Stomach (tissue), 8 donors: ENCODE measurements at regions not wholly inside any gene's neighbourhood (a gene's known extent, or its start where the extent isn't known, plus 50 kb on each side); places are given as distances from the start of the nearest gene placed in this dataset.

Source experiments
- DNase-seq, 2 donors: peaks; one replicate each; pipeline versions ENCODE4 v3.0.0 to v3.0.0-alpha.2; 2013 to 2019
- H3K27ac ChIP-seq, 5 donors: fragments of 200-600 bp in 4 of 5; sonication (generic) in 4 of 5; one replicate each; pipeline ENCODE4 v1.5.1; 2013 to 2019; ENCODE audit warnings: mild to moderate bottlenecking in 1 of 5, moderate library complexity in 1 of 5
- H3K27me3 ChIP-seq, 3 donors: fragments of 200-600 bp; sonication (generic); one replicate each; pipeline ENCODE4 v1.5.1; 2017 to 2019; ENCODE audit warnings: mixed run types in 1 of 3
- H3K36me3 ChIP-seq, 4 donors: fragments of 200-600 bp; sonication (generic); 1 replicate in 3 of 4; 2 replicates in 1 of 4; pipeline ENCODE4 v1.5.1; 2016 to 2019
- H3K4me1 ChIP-seq, 4 donors: fragments of 200-600 bp; sonication (generic); one replicate each; pipeline ENCODE4 v1.5.1; 2016 to 2019
- H3K4me3 ChIP-seq, 4 donors: fragments of 200-600 bp; sonication (generic) in 3 of 4; one replicate each; pipeline ENCODE4 v1.5.1; 2016 to 2019; ENCODE audit warnings: mild to moderate bottlenecking in 1 of 4
- H3K9me3 ChIP-seq, 4 donors: fragments of 200-600 bp; sonication (generic); one replicate each; pipeline ENCODE4 v1.5.1; 2016 to 2019
- EP300 ChIP-seq: sonication (generic); formaldehyde crosslinking; IDR thresholded peaks from one replicate; pipeline ENCODE4 v1.6.1; 2017; ENCODE audit warnings: antibody characterized with exemption
- POLR2A ChIP-seq, 4 donors: fragments of 450-650 bp; IDR thresholded peaks; one replicate each; pipeline ENCODE4 v1.6.1; 2016; ENCODE audit warnings: antibody characterized with exemption in 4 of 4, control low read depth in 2 of 4, mild to moderate bottlenecking in 1 of 4, moderate library complexity in 1 of 4
- POLR2AphosphoS5 ChIP-seq, 3 donors: sonication (generic); formaldehyde crosslinking; IDR thresholded peaks; one replicate each; pipeline ENCODE4 v1.6.1; 2016; ENCODE audit warnings: antibody characterized with exemption in 3 of 3
- WGBS, 5 donors: extraction: QIAGEN DNeasy Blood & Tissue Kit in 3 of 5; methylation state at CpG; one replicate each; pipeline versions ENCODE4 v1.1.5 to v1.1.7; 2013 to 2018; 5-methylcytosine and 5-hydroxymethylcytosine counted together
- intact Hi-C: fragments of 100-400 bp; cut with DNase I; formaldehyde crosslinking; loops from one replicate; pipeline ENCODE4 v1.15.1; 2023; ENCODE audit warnings: low total_unique reads
- TF ChIP-seq, protein P1 (sequence below), 7 experiments: fragments of 450-650 bp in 4 of 7; fragments of 200-600 bp in 3 of 7; sonication (generic) in 3 of 7; IDR thresholded peaks; one replicate each; pipeline ENCODE4 v1.5.1; 2016 to 2019; ENCODE audit warnings: antibody characterized with exemption in 7 of 7, control low read depth in 2 of 7, mild to moderate bottlenecking in 1 of 7
- donor health status: healthy with polysubstance abuse.
- donor health status: Bipolar disorder and iron deficiency.
- donor health status: healthy.

DNA sequence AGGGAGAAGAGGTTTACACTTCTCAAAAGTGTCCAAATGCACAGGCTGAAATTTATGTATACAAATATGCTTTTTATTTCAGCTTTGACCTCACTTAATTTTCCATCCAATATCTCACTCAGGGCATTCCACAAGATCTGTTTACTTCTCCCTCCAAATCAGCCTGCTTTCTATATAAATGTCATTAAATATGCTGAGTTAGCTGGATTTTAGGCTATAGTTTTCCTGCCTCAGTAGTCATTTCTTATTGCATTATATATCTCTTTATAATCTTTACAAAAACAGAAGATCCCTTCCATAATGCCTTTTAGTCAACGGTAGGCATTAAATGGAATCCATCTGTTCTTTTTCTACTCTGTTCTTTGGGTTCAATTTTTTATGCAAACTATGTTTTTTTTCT, 71.7 kb upstream of the KCND2 start:
- 40 to 82% (median 75%) methylated on average over 1 of the region's 1 CpG for WGBS, 5 donors

DNA sequence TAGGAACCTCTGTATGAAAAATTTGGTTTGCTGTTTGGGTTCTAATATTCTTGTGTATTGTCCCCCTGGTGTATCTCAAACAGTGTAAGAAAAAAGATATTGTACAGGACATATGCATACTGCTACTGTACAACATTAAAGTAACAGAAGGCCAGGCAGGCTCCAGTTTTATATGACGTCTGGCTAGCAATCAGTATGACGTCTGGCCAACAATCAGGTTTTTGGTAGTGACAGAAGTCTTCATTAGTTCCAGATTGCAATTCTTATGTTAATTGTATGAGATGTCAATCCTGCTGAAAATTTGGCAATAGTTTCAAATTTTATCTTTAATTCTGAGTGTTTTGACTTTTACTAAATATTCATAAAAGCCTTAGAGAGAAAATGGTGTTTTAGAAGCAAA, 67.9 kb upstream of the KCND2 start:
- Histone ChIP-seq H3K9me3 (no peaks in the 10 kb centered on the region), H3K27ac (no peak overlapping the region), H3K4me3 (no peak overlapping the region), H3K4me1 (no peaks in the 10 kb centered on the region), H3K27me3 (no peaks in the 10 kb centered on the region), H3K36me3 (no peaks in the 10 kb centered on the region)
- TF ChIP-seq POLR2AphosphoS5 (IDR thresholded peaks at IDR 0.05) (no peak), EP300 (no peak), POLR2A (IDR thresholded peaks at IDR 0.05) (no peak)
- TF ChIP-seq, protein P1, sequence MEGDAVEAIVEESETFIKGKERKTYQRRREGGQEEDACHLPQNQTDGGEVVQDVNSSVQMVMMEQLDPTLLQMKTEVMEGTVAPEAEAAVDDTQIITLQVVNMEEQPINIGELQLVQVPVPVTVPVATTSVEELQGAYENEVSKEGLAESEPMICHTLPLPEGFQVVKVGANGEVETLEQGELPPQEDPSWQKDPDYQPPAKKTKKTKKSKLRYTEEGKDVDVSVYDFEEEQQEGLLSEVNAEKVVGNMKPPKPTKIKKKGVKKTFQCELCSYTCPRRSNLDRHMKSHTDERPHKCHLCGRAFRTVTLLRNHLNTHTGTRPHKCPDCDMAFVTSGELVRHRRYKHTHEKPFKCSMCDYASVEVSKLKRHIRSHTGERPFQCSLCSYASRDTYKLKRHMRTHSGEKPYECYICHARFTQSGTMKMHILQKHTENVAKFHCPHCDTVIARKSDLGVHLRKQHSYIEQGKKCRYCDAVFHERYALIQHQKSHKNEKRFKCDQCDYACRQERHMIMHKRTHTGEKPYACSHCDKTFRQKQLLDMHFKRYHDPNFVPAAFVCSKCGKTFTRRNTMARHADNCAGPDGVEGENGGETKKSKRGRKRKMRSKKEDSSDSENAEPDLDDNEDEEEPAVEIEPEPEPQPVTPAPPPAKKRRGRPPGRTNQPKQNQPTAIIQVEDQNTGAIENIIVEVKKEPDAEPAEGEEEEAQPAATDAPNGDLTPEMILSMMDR (IDR thresholded peaks at IDR 0.05): no peak
- intact Hi-C loops: no loop called here
- no peak for DNase-seq
- 59 to 70% (median 62%) methylated on average over 2 of the region's 2 CpGs for WGBS, 5 donors

More for the DNA sequence above, 71.7 kb upstream of the KCND2 start:
- Histone ChIP-seq H3K27ac (no peak overlapping the region), H3K9me3 (no peaks in the 10 kb centered on the region), H3K36me3 (no peaks in the 10 kb centered on the region), H3K4me1 (no peaks in the 10 kb centered on the region), H3K27me3 (no peaks in the 10 kb centered on the region), H3K4me3 (no peak overlapping the region)
- TF ChIP-seq, protein P1 (IDR thresholded peaks at IDR 0.05): no peak
- TF ChIP-seq POLR2A (IDR thresholded peaks at IDR 0.05) (no peak), EP300 (no peak), POLR2AphosphoS5 (IDR thresholded peaks at IDR 0.05) (no peak)
- intact Hi-C loops: no loop called here
- no peak for DNase-seq

DNA sequence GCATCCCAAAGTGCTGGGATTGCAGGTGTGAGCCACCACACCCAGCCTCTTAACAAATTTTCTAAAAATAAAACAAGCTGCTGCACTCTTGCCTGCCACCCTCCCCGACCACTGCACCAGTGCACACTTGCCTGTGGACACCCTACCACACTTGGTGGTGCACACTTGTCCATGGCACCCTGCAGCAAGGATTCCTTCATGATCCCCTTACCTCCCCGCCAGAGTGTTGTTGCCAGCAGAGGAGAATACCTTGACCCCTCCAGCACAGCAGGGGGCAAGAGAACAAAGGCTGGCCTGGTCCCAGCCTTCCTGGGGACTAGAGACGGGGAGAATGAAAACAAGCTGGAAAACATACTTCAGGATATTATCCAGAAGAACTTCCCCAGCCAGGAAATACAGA, 65.9 kb upstream of the KCND2 start:
- no peak for DNase-seq
- WGBS, 5 donors: 48 to 71% (median 68%) methylated on average over 3 of the region's 3 CpGs

DNA sequence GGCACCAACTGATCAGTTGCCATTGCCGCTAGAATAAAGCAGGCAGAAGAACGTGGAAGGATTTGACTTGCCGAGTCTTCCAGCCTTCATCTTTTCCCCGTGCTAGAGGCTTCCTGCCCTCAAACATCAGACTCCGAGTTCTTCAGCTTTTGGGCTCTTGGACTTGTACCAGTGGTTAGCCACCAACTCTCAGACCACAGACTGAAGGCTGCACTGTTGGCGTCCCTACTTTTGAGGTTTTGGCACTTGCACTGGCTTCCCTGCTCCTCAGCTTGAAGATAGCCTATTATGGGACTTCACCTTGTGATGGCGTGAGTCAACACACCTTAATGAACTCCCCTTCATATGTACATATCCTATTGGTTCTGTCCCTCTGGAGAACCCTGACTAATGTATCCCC, 57.3 kb upstream of the KCND2 start:
- WGBS, 5 donors: 86 to 93% (median 90%) methylated on average over 7 of the region's 7 CpGs
- no peak for DNase-seq
- Histone ChIP-seq H3K27ac (no peak overlapping the region), H3K36me3 (no peaks in the 10 kb centered on the region), H3K27me3 (no peaks in the 10 kb centered on the region), H3K9me3 (peaks cover 0 to 18% (median 5%) of the 10 kb centered on the region in 4 donors), H3K4me1 (no peaks in the 10 kb centered on the region), H3K4me3 (no peak overlapping the region)
- intact Hi-C loops: no loop called here
- TF ChIP-seq POLR2AphosphoS5 (IDR thresholded peaks at IDR 0.05) (no peak), POLR2A (IDR thresholded peaks at IDR 0.05) (no peak), EP300 (no peak)
- TF ChIP-seq, protein P1 (IDR thresholded peaks at IDR 0.05): no peak

More for the DNA sequence above, 65.9 kb upstream of the KCND2 start:
- Histone ChIP-seq H3K4me1 (no peaks in the 10 kb centered on the region), H3K36me3 (no peaks in the 10 kb centered on the region), H3K4me3 (no peak overlapping the region), H3K9me3 (peaks cover 0 to 16% (median 5%) of the 10 kb centered on the region in 4 donors), H3K27me3 (no peaks in the 10 kb centered on the region), H3K27ac (no peak overlapping the region)
- TF ChIP-seq, protein P1 (IDR thresholded peaks at IDR 0.05): no peak
- TF ChIP-seq POLR2AphosphoS5 (IDR thresholded peaks at IDR 0.05) (no peak), EP300 (no peak), POLR2A (IDR thresholded peaks at IDR 0.05) (no peak)
- intact Hi-C loops: no loop called here
